GM19395 (cell line): ENCODE measurements at regions not wholly inside any gene's neighbourhood (a gene's known extent, or its start where the extent isn't known, plus 50 kb on each side); places are given as distances from the start of the nearest gene placed in this dataset.
A peak's percentile ranks its signal among the peaks of the same experiment; 100 is the strongest.

ENCODE experiments used
- ATAC-seq: cut with Tn5 transposase; IDR thresholded peaks from one replicate; pipeline ENCODE4 v1.9.1; 2021; ENCODE audit warnings: mild to moderate bottlenecking, moderate library complexity; ENCODE audit not compliant: unreplicated experiment

DNA sequence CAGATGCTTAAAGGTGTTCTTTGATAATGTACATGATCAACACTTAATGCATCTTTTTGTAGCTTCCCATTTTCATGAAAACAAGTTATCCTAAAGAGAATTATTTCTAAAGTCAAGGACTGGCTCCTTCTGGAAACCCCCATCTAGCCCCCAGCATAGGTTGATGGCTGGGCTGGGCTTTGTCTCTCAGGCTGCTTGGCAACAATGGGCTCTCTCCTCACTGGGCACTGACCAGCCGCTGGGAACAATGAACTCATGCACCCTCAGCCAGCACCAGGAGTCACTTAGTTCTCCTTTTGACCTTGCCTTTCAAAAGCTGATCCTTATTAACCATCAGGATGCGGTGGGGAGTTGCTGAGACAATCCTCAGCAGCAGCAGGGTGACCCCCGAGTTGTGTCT lies 293.0 kb upstream of the PLXNA2 start:
- ATAC-seq = no peak

DNA sequence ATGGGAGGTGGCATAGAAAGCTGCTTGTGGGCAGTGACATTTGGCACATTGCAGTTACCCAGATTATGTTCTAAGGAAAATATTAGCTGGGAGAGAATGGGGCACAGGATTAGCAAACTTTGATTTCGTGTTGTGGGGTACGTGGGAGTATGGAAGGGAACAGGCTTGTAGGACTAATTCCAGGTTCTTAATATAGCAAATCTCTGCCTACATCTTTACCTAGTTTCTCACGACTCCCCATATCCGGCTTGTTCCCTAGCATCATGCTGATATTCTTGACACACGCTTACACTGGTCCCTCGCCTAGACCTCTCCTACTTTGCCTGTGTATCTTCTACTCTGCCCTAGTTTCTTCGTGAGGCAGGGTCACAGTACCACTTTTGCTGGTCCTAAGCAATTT lies 293.9 kb upstream of the PLXNA2 start:
- ATAC-seq = no peak

DNA sequence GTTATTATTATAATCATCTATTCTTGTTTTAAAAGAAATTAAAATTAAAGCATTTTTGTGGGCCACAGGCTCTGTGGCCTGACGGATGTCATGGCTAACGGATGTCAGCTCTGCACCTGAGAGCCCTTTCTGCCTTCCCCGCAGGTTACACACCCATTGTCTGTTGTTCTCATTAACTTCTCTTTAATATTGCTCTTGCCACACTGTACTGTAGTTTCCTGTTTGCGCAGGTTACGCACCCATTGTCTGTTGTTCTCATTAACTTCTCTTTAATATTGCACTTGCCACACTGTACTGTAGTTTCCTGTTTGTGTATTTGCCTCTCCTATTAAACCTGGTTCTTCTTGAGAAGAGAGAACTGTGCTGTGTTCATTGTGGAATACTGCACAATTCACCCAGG lies 294.4 kb upstream of the PLXNA2 start:
- no peak for ATAC-seq

DNA sequence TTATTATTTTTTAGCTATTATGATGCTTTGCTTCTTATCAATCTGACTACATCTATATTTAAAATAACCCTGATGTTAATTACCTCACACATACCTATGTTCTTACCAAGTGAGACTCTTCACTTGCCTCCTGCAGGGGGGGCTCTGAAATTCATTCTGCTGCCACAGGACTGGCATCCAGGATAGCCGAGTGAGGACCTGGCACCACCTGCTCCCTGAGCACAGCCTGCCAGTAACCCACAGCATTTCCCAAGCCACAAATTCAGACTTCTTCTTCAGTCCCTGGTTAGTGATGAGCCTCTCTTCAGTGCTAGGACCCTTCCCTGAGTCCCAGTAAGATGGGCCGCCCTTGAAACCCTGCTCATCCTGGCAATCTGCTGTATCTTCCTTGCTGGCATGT lies 296.5 kb upstream of the PLXNA2 start:
- no peak for ATAC-seq

DNA sequence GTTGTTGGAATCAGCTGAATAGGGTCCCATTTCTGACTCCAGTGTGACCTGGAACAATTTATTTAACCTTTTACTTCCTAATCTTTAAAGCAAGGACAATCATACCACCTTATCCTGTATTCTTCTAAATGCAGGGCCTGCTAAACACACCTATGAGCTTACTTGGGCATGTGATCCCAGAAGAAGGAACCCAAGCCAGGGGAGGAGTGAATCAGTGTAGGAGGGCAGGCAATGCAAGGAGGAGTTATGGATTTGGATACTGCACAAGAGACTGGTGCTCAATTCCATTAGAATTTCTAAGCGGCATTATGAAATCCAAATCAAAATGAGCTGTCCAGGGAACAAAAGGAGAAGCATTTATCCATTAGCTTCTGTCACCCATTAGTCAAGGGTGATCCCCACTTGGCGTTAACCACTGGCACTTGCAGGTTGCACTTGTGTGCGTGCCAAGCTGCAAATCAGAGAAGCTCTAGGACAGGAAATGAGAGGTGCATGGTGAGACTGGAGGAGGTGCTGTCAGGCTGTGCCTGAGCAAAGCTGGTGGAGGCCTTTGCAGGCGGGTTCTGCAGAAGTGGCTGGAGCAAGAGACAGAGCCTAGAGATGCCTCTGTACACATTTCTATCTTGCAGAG lies 297.2 kb upstream of the PLXNA2 start:
- no peak for ATAC-seq

DNA sequence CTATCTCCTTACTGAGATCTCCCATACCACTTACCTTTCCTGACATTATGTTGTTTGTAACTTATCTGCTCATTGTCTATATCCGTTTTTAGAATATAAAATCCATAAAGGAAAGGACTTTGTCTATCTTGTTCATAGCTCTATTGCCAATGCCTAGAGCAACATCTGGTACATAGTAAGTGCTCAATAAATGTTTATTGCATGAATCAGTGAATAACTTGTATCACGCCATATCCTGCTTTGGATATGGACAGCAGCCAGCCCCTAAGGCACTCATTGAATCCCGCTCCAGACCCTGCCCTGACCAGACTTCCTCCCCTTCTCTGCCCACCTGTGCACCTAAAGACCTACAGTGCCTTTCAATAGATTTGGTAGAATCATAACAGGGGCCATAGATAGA lies 298.1 kb upstream of the PLXNA2 start:
- ATAC-seq = no peak

DNA sequence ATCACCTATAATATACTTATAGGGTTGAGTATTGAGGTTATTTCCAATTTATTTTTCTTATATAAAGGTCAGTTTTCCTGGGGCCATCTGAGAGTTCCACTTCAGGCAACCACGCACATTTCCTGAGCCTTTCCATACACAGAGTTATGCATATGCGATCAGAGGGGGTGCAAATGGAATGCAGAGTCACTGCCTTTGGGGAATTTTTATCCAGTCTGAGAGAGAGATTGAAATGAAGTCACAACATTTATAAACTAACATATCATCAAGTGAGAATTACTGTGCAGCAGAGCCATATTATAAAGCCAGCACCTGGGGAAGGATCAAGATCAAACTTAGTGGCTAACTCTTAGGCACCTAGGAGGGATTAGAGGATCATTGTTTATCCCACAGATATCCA lies 299.9 kb upstream of the PLXNA2 start:
- ATAC-seq = no peak

DNA sequence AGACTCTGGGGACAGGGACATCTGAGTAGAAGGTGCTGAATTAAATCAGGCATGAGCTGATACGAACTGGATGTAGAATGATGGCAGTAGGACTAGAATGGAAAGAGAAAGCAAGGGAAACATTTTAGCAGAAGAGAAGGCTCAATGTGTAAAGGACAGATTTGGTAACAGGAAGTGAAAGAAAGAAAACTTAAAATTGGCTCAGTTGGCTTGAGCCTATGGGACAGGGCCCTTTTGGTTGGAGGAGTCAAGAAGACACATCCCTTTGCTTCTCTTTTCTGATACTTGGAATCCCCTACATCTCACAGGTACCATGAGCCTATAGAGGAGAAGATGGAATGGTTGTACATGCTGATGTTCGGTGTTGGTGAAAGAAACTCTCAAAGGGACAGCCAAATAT lies 300.6 kb upstream of the PLXNA2 start:
- peak; percentile 49 for ATAC-seq

DNA sequence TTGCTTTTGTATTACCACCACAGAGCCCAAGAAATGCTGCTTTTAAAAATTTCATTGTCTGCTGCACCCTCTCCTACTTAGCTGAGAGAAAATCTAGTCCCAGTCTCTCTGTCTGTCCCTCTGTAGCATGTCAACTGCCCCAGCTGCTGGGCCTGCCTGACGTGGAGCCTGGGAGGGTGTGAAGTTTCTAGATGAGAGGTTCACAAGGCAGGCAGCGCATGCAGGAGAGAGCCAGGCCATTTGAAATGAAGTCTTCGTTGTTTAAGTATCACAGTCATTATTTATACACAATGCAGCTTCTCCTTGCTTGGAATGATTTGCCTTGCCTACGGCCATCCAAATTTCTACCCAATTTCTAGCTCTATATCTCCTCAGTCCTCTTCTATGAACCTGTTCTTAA lies 306.8 kb upstream of the PLXNA2 start:
- ATAC-seq = no peak

DNA sequence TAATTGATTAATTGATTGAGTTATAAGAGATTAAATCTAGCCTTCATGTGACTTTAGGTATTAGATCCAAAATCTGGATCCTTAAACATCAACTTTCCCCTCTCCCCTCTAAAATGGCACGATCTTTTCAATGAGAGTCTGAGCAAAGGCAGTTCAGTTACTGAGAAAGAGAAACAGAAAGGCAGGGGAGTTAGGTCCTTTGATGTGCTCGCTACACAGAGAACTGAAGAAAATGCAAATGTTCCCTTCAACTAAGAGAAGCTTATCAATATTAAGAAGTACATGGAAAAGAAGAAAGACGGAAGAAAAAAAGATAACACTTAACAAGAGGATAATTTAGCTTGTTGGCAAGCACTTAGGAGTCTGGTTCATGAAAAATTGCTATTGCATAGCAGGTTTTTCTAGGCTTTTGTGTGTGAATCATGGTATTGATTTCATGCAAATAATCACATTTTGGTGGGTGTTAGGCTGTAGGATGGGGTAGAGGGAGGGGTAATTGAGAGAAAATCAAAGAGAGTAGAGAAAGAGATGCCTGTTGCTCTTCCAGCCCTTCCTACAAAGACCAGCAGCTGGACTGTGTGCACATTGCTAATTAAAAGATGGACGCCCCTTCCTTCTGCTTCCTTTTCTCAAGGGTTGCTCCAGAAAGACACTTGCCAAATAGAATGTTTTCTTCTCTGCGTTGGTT lies 307.6 kb upstream of the PLXNA2 start:
- no peak for ATAC-seq

DNA sequence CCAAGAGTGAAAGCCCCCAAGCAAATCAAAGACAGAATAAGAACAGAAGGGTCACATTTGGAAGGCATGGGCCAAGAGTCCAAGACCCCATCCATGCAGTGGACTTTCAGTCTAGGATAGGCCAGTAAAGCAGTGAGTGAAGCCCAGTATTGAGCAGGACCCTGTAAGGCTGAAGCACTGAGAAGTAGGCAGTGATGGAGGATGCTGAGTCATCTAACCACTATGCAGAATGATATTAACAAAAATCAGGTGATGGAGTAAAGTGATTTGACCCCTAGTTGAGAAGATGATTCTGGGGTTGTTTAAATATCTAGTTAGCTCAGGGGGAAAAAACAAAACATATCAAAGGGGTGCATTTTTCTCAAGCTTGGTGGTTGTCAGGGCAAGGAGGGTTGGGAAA lies 308.7 kb upstream of the PLXNA2 start:
- no peak for ATAC-seq

DNA sequence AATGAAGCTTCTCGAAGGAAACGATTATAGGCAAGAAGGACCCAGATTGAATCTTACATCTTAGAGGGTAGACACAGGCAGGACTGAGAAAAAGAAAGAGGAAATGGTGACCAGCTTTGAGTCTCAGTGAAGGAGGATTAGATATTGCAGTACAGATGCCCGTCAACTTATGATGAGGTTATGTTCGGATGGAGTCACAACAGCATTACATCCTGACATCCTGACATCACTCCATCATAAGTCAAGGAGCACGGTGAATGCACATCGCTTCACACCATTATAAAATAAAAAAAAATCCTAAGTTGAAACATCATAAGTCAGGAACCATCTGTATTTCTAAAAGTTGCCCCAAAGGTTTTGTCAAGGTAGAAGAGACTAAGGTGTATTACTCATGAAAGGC lies 312.3 kb upstream of the PLXNA2 start:
- ATAC-seq = no peak

DNA sequence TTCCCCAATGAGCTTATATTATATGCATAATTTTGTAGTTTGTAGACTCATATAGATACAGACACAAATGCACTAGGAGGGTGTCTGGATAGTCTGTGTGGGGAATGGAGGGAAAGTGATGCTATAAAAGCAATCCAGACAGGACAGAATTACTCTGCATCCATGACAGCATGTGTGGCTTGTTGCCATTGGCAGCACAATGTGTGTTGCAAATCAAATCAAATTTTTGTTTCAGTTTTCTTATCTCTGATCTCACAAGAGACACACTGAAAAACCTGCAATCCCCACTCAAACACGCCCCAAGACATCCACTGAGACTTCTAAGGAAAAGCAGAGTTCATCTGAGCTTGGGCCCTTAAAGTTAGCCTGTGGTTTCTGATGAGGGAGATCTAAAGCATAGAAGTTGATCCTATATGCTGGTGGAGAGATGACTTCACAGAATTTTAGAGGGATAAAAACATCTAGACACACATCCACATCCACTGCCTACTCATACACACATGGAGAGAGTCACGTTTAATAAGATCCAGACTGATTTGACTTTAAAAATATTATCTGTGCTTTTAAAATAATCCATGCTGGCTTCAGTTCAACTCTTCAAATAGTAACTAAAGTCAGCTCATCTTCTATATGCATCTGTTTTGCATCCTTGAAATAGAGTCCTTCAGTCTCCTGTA lies 313.0 kb upstream of the PLXNA2 start:
- no peak for ATAC-seq

DNA sequence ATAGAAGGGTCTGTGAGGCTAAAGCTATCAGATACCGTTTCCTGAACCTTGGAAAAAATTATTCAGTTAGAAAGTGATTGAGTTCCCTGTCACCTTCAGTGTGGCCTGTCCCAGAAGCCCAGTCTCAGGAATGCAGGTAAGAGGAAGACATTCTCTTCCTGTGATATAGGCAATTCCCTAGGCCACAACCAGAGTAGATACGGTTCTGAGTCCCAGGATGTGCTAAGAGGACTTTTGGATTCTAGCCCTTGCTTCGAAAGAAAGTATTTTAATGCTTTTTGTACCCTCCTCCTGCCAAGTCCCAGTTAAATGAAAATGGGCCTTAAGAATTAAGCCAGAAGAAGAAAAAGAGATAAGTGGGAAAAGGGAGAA lies 313.5 kb upstream of the PLXNA2 start:
- ATAC-seq = no peak

DNA sequence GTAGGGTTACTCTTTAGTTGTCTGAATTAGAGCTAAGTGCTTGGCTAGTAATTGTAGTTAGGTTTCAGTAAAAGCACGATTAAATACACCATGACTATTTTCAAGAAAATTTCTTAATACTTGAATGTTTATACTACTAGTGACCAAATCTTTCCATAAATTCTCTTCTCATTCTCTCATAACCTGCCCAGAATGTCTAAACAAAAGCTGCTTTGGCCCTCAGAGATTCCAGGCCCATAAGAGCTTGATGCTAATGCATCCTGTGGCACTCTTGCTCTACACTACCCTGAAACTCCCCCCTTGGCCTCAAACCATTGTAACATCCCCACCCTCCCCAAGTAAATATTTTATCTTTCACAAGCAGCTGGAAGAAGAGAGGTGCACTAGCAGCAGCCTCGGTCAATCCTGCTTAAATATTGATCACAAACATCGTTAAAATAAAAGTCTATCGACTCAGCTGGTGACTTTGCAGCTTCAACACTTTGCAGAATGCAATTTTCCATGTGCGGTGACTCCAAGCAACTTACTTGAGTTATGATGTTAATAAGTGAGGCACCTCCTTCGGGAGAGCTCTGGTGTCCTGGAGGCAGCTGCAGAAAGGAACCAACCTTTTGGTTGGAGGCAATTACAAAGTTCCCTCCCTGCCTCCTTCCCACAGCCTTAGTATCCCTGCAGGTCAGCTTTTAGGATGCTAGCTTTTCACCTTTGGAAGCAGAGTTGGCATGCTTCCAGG lies 315.6 kb upstream of the PLXNA2 start:
- no peak for ATAC-seq

DNA sequence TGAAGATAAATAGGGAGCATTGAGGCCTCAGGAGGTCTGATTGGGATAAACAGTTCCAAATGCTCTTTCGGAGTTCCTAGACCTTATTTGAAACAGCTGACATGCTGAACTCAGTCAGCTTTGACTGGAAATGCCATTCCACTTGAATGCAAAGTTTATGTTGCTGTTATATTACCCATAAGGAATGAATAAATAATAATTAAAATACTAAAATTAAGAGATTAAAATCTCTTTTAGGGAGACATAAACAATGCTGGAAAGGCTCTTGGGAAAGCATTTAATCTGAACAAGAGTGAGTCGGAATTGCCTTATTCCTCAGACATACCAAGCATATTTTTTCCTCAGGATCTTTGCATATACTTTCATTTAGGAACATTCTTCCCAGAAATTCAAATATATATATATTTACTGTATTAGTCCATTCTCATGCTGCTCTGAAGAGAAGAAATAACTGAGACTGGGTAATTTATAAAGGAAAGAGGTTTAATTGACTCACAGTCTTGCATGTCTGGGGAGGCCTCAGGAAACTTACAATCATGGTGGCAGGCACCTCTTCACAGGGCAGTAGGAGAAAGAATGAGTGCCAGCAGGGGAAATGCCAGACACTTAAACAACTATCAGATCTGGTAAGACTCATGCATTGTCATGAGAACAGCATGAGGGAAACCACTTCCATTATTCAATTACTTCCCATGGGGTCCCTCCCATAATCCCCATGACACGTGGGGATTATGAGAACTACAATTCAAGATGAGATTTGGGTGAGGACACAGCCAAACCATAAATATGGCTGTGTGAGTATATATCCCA lies 318.2 kb upstream of the PLXNA2 start:
- no peak for ATAC-seq

DNA sequence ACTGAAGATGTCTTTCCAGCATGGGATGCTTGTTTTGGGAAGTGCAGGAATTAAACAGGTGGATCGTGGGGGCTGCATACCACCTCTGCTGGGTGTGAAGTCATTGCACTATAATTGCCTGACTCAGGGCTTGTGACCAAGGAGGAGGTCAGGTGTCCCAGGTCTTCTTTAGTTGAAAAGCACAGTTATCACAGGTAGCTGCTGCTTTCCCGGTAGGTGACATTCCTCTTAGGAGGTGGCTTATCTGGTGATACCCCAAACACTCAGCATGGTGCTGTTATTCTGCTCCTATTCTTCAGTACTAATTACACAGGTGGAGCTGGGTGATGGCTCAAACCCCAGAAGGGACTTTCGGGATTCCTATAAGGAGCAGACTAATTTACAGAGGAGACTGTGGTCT lies 320.3 kb upstream of the PLXNA2 start:
- no peak for ATAC-seq

DNA sequence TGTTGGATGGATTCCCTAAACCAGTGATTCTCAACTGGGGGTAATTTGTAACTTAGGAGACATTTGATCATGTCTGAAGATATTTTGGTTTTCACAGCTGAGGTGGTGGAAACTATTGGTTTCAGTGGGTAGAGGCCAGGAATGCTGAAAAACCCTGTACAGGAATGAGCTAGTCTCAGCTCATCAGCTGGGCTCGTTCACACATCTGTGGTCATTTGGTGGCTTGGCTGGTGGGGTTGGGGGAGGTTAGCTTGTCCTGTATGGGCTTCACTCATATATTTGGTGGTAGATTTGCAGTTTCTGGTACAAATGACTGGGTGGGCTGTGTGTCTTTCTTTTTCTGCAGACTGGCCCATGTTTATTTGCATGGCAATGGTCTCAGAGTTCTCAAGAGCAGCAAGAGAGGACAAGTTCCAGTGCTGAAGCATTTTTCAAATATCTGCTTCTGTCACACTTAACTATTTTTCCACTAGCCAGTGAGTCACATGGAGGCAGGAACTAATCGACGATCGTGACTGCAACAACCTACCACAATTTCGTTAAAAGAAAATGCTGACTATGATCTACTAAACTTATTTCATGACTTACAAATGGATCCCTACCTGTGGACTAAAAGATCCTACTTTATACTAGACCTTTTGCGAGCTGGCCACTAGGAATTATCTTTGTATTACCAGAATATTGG lies 321.7 kb upstream of the PLXNA2 start:
- no peak for ATAC-seq

DNA sequence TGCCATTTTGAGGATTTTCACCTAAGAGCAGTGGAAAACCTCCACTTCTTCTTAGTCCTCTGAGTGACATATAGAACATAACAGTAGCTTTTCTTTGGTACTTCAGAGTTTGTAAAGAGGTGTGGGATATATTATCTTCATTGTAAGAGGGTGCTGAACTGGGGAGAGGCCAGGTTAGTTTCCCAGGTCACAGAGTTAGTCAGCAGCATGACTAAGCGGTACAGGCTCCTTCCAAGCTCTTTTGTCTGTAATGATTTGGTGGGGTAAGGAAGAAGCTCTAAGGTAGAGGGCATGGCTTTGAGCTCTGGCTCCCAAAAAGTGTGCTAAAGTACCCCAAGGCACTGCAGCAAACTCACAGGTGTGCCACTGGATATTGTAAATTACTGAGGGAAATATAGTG lies 325.0 kb upstream of the PLXNA2 start:
- ATAC-seq = no peak

DNA sequence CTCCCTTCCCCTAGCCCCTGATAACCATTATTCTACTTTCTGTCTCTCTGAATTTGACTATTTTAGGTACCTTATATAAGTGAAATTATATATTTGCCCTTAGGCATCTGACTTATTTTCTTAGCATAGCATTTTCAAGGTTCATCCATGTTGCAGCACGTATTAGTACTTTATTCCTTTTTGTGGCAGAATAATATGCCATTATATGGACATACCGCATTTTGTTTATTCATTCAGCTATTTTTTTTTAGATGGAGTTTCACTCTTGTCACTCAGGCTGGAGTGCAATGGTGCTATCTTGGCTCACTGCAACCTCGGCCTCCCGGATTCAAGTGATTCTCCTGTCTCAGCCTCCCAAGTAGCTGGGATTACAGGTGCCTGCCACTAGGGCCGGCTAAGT lies 326.2 kb upstream of the PLXNA2 start:
- no peak for ATAC-seq
